Activated CD8-positive, alpha-beta T cell treated with anti-CD3 and anti-CD28 coated beads, Interleukin-2, amount 10 ng/mL, durations not matched to agents 7 days and 5 days (primary cell): ENCODE measurements at regions not wholly inside any gene's neighbourhood (a gene's known extent, or its start where the extent isn't known, plus 50 kb on each side); places are given as distances from the start of the nearest gene placed in this dataset.
"Not testable (repeated sequence)": the region's sequence is repeated elsewhere in the genome, so short reads cannot be mapped to it uniquely, and the experiment has no call there.

ENCODE experiments used
- ATAC-seq: fragments of 150-1000 bp; cut with Tn5 transposase; one replicate; pipeline ENCODE4 v1.10.0; 2021; ENCODE audit warnings: moderate library complexity
- CTCF ChIA-PET: fragments of 350-600 bp; sonication (Branson Sonifier 250); formaldehyde crosslinking; loops from one replicate; lab custom pipeline; 2021; ENCODE audit warnings: antibody characterized with exemption; lab: Charles Lee
- POLR2A ChIA-PET: fragments of 350-600 bp; sonication (Branson Sonifier 250); formaldehyde crosslinking; loops from one replicate; lab custom pipeline; 2021; ENCODE audit warnings: antibody characterized with exemption; lab: Charles Lee
- DNase-seq: peaks from one replicate; pipeline ENCODE4 v3.0.0-alpha.2; 2020
- H3K27ac Mint-ChIP-seq: one replicate; pipeline ENCODE4 v1.8.0; 2021; ENCODE audit warnings: mild to moderate bottlenecking, mixed read lengths
- H3K27me3 Mint-ChIP-seq: one replicate; pipeline ENCODE4 v1.8.0; 2021; ENCODE audit warnings: low read depth, mixed read lengths
- H3K36me3 Mint-ChIP-seq: one replicate; pipeline ENCODE4 v1.8.0; 2021; ENCODE audit warnings: low read depth, mixed read lengths
- H3K4me1 Mint-ChIP-seq: one replicate; pipeline ENCODE4 v1.8.0; 2021; ENCODE audit warnings: low read depth, mixed read lengths
- H3K4me3 Mint-ChIP-seq: one replicate; pipeline ENCODE4 v1.8.0; 2021; ENCODE audit warnings: mild to moderate bottlenecking, mixed read lengths
- H3K9me3 Mint-ChIP-seq: one replicate; pipeline ENCODE4 v1.8.0; 2022; ENCODE audit warnings: mixed read lengths; ENCODE audit not compliant: insufficient read depth

- CTCF ChIA-PET, result no interaction called here
Measured at GRCh38 chr2:146716591-146716990, 1128.2 kb upstream of the ACVR2A start.

GRCh38 chr2:146709004-146709403 lies 1135.8 kb upstream of the ACVR2A start:
- Mint-ChIP-seq H3K27ac (no peak overlapping the region), H3K4me3 (no peak overlapping the region), H3K9me3 (no peaks in the 10 kb centered on the region), H3K36me3 (no peaks in the 10 kb centered on the region), H3K4me1 (no peaks in the 10 kb centered on the region), H3K27me3 (no peaks in the 10 kb centered on the region)
- no peak for ATAC-seq
- ChIA-PET CTCF (no interaction called here), POLR2A (no interaction called here)
- DNase-seq, result no peak

More at GRCh38 chr2:146716591-146716990, 1128.2 kb upstream of the ACVR2A start:
- Mint-ChIP-seq H3K27me3 (no peaks in the 10 kb centered on the region), H3K27ac (no peak overlapping the region), H3K36me3 (no peaks in the 10 kb centered on the region), H3K4me3 (no peak overlapping the region), H3K4me1 (no peaks in the 10 kb centered on the region), H3K9me3 (no peaks in the 10 kb centered on the region)
- no peak for ATAC-seq
- no peak for DNase-seq
- POLR2A ChIA-PET, result no interaction called here

GRCh38 chr2:146701183-146701582 lies 1143.6 kb upstream of the ACVR2A start:
- H3K27ac Mint-ChIP-seq, result no peak overlapping the region
- DNase-seq, result no peak

GRCh38 chr2:146697307-146697706 lies 1147.5 kb upstream of the ACVR2A start:
- DNase-seq, result no peak
- ChIA-PET CTCF (no interaction called here), POLR2A (no interaction called here)
- H3K9me3 Mint-ChIP-seq, result peaks cover 2% of the 10 kb centered on the region
- no peak overlapping the region for H3K4me3 Mint-ChIP-seq
- ATAC-seq, result no peak
- H3K27me3 Mint-ChIP-seq, result no peaks in the 10 kb centered on the region
- no peaks in the 10 kb centered on the region for H3K4me1 Mint-ChIP-seq
- no peaks in the 10 kb centered on the region for H3K36me3 Mint-ChIP-seq
- no peak overlapping the region for H3K27ac Mint-ChIP-seq

More at GRCh38 chr2:146701183-146701582, 1143.6 kb upstream of the ACVR2A start:
- CTCF ChIA-PET, result no interaction called here
- H3K9me3 Mint-ChIP-seq, result peaks cover 16% of the 10 kb centered on the region
- ATAC-seq, result no peak
- no peaks in the 10 kb centered on the region for H3K4me1 Mint-ChIP-seq
- H3K27me3 Mint-ChIP-seq, result no peaks in the 10 kb centered on the region
- no peak overlapping the region for H3K4me3 Mint-ChIP-seq
- H3K36me3 Mint-ChIP-seq, result no peaks in the 10 kb centered on the region
- POLR2A ChIA-PET, result no interaction called here

- H3K36me3 Mint-ChIP-seq, POLR2A ChIA-PET, H3K4me3 Mint-ChIP-seq: not testable (repeated sequence)
Measured at GRCh38 chr2:146696787-146697186, 1148.0 kb upstream of the ACVR2A start.

GRCh38 chr2:146681991-146682390 lies 1162.8 kb upstream of the ACVR2A start:
- ATAC-seq, result no peak
- no peaks in the 10 kb centered on the region for H3K4me1 Mint-ChIP-seq
- ChIA-PET CTCF (no interaction called here), POLR2A (no interaction called here)
- H3K9me3 Mint-ChIP-seq, result no peaks in the 10 kb centered on the region
- no peak overlapping the region for H3K4me3 Mint-ChIP-seq
- H3K27ac Mint-ChIP-seq, result no peak overlapping the region
- no peaks in the 10 kb centered on the region for H3K36me3 Mint-ChIP-seq
- no peak for DNase-seq
- no peaks in the 10 kb centered on the region for H3K27me3 Mint-ChIP-seq

More at GRCh38 chr2:146696787-146697186, 1148.0 kb upstream of the ACVR2A start:
- H3K4me1 Mint-ChIP-seq, H3K27me3 Mint-ChIP-seq, DNase-seq, ATAC-seq, H3K9me3 Mint-ChIP-seq, H3K27ac Mint-ChIP-seq, CTCF ChIA-PET: not testable (repeated sequence)

GRCh38 chr2:146678516-146678915 lies 1166.3 kb upstream of the ACVR2A start:
- no peaks in the 10 kb centered on the region for H3K36me3 Mint-ChIP-seq
- no peak overlapping the region for H3K27ac Mint-ChIP-seq
- H3K4me3 Mint-ChIP-seq, result no peak overlapping the region
- no peak for ATAC-seq
- no peaks in the 10 kb centered on the region for H3K27me3 Mint-ChIP-seq
- POLR2A ChIA-PET, result no interaction called here
- no peak for DNase-seq
- no peaks in the 10 kb centered on the region for H3K4me1 Mint-ChIP-seq
- CTCF ChIA-PET, result no interaction called here
- peaks cover 4% of the 10 kb centered on the region for H3K9me3 Mint-ChIP-seq

GRCh38 chr2:146677280-146677679 lies 1167.5 kb upstream of the ACVR2A start:
- no peak for ATAC-seq
- H3K4me3 Mint-ChIP-seq, result no peak overlapping the region
- H3K4me1 Mint-ChIP-seq, result no peaks in the 10 kb centered on the region
- H3K36me3 Mint-ChIP-seq, result no peaks in the 10 kb centered on the region
- no peak overlapping the region for H3K27ac Mint-ChIP-seq
- CTCF ChIA-PET, result no interaction called here
- no peak for DNase-seq
- H3K27me3 Mint-ChIP-seq, result no peaks in the 10 kb centered on the region
- POLR2A ChIA-PET, result no interaction called here
- H3K9me3 Mint-ChIP-seq, result peaks cover 4% of the 10 kb centered on the region

GRCh38 chr2:146669735-146670134 lies 1175.1 kb upstream of the ACVR2A start:
- POLR2A ChIA-PET, result no interaction called here
- no peak for ATAC-seq
- DNase-seq, result no peak
- no peaks in the 10 kb centered on the region for H3K4me1 Mint-ChIP-seq
- CTCF ChIA-PET, result no interaction called here
- no peaks in the 10 kb centered on the region for H3K36me3 Mint-ChIP-seq
- no peak overlapping the region for H3K27ac Mint-ChIP-seq
- H3K27me3 Mint-ChIP-seq, result no peaks in the 10 kb centered on the region
- no peak overlapping the region for H3K4me3 Mint-ChIP-seq
- H3K9me3 Mint-ChIP-seq, result no peaks in the 10 kb centered on the region

GRCh38 chr2:146666340-146666739 lies 1178.5 kb upstream of the ACVR2A start:
- CTCF ChIA-PET, result no interaction called here
- Mint-ChIP-seq H3K4me1 (no peaks in the 10 kb centered on the region), H3K27me3 (no peaks in the 10 kb centered on the region), H3K27ac (no peak overlapping the region), H3K4me3 (no peak overlapping the region), H3K36me3 (no peaks in the 10 kb centered on the region), H3K9me3 (no peaks in the 10 kb centered on the region)
- no peak for ATAC-seq
- POLR2A ChIA-PET, result no interaction called here
- no peak for DNase-seq

GRCh38 chr2:146665800-146666199 lies 1179.0 kb upstream of the ACVR2A start:
- H3K4me3 Mint-ChIP-seq, result no peak overlapping the region
- ChIA-PET POLR2A (no interaction called here), CTCF (no interaction called here)
- H3K4me1 Mint-ChIP-seq, result no peaks in the 10 kb centered on the region
- H3K27me3 Mint-ChIP-seq, result no peaks in the 10 kb centered on the region
- no peaks in the 10 kb centered on the region for H3K9me3 Mint-ChIP-seq
- no peak overlapping the region for H3K27ac Mint-ChIP-seq
- no peak for ATAC-seq
- DNase-seq, result no peak
- no peaks in the 10 kb centered on the region for H3K36me3 Mint-ChIP-seq

GRCh38 chr2:146661473-146662096 lies 1183.2 kb upstream of the ACVR2A start:
- CTCF ChIA-PET, result interaction anchor here (0.7 kb wide), 2 partner anchors 225 to 838 kb away, joined by 3 read pairs; no protein-coding TSS in a partner anchor

GRCh38 chr2:146659976-146660375 lies 1184.9 kb upstream of the ACVR2A start:
- no peaks in the 10 kb centered on the region for H3K36me3 Mint-ChIP-seq
- no peak for DNase-seq
- H3K9me3 Mint-ChIP-seq, result peaks cover 5% of the 10 kb centered on the region
- H3K4me1 Mint-ChIP-seq, result no peaks in the 10 kb centered on the region
- ATAC-seq, result no peak
- CTCF ChIA-PET, result no interaction called here
- no peak overlapping the region for H3K4me3 Mint-ChIP-seq
- H3K27me3 Mint-ChIP-seq, result no peaks in the 10 kb centered on the region
- H3K27ac Mint-ChIP-seq, result no peak overlapping the region
- POLR2A ChIA-PET, result no interaction called here

More at GRCh38 chr2:146661473-146662096, 1183.2 kb upstream of the ACVR2A start:
- peaks cover 5% of the 10 kb centered on the region for H3K9me3 Mint-ChIP-seq
- H3K27me3 Mint-ChIP-seq, result no peaks in the 10 kb centered on the region
- H3K36me3 Mint-ChIP-seq, result no peaks in the 10 kb centered on the region
- POLR2A ChIA-PET, result no interaction called here
- DNase-seq (no peak), ATAC-seq (no peak)
- H3K27ac Mint-ChIP-seq, result no peak overlapping the region
- H3K4me3 Mint-ChIP-seq, result no peak overlapping the region
- no peaks in the 10 kb centered on the region for H3K4me1 Mint-ChIP-seq
